GM21360 (cell line): ENCODE measurements at regions not wholly inside any gene's neighbourhood (a gene's known extent, or its start where the extent isn't known, plus 50 kb on each side); places are given as distances from the start of the nearest gene placed in this dataset.

ENCODE experiments used
- ATAC-seq: cut with Tn5 transposase; IDR thresholded peaks from one replicate; pipeline ENCODE4 v1.9.1; 2021; ENCODE audit warnings: mild to moderate bottlenecking, moderate library complexity; ENCODE audit not compliant: unreplicated experiment

DNA sequence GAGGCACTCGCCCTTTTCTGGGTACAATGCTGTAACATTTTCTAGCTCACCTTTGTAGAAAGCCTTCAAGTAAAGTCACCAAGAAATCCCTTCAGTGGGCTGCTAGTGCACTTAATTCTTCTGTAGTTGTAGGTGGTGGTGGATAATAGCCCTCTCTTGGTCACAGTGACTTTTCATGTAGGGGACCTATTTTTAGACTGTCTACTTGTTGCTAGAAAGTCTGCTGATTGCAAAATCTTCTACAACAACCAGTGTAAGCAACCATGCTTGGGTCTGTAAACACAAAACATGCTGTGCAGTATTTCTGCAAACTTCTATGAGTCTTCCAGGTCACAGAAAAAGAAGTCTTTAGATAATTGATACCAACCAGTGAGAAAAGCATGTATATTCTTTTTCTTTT is 55.6 kb downstream of the PBDC1 start:
- ATAC-seq: no peak

DNA sequence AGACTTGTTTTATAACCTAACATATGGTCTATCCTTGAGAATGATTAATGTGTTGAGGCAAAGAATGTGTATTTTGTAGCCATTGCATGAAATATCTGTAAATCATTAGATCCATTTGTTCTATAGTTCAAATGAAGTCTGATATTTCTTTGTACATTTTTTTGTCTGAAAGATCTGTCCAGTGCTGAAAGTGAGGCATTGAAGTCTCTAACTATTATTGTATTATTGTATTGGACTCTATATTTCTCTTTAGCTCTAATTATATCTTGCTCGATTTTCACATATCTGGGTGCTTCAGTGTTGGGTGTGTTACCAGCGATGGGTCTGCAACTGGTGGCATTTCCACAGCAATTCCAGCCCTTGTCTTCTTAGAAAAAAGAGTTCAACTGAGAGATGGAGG is 76.0 kb downstream of the PBDC1 start:
- ATAC-seq: no peak

DNA sequence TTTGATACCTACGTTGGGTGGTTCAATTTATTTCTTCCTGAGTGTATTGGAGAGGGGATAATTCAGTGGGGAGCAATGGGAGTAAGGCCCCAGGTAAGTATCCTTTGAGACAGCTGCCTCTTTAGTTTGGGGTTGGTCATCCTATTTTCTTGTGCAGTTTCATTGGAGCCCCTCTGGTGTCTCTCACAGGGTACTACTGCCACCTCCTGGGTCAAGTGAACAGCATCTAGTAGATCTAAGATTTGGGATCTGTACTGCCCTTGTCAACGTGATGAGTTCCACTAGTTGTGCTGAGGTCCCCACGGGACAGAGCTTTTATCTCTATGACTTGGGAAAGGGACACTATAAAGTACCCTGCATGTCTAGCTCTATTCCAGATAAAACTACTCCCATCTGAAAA is 80.6 kb downstream of the PBDC1 start:
- peak; percentile 92 for ATAC-seq

DNA sequence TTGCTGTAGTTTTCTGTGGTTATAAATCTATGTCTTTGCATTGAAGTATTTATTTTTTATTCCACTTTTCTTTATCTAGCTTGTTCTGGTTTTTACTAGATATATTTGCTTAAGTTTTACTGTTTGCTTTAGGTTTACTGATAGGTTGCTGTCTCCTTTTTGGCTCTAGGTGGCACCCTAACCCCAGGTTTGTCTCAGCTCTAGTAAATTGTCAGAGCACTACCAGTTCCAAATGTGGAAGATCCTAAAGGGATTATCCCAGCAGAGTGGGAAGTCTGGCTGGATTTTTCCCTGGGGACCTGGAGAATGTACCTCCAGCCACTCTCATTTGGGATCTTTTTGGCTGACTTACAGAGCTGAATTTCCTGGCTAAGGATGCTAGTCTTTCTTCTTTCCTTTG is 106.1 kb downstream of the PBDC1 start:
- peak; percentile 79 for ATAC-seq
